Caco-2 (cell line): ENCODE measurements at regions not wholly inside any gene's neighbourhood (a gene's known extent, or its start where the extent isn't known, plus 50 kb on each side); places are given as distances from the start of the nearest gene placed in this dataset.

Source experiments
- BruUV-seq: library from RNA; stranded (reverse); fragments of 400-500 nt; replicated peaks from 2 replicates; lab custom pipeline; 2021; lab: Mats Ljungman, UMichigan
- CTCF ChIA-PET: fragments of 300-600 bp; sonication (Branson Sonifier 250); formaldehyde crosslinking; loops from one replicate; lab custom pipeline; 2022; ENCODE audit warnings: antibody characterized with exemption; lab: Charles Lee
- POLR2A ChIA-PET: fragments of 300-600 bp; sonication (Branson Sonifier 250); formaldehyde crosslinking; loops from one replicate; lab custom pipeline; 2022; ENCODE audit warnings: antibody characterized with exemption; lab: Charles Lee
- DNase-seq, 2 experiments: peaks; one replicate each; pipeline versions ENCODE4 v3.0.0 to v3.0.0-alpha.2; 2020 to 2022
- H3K27me3 ChIP-seq: replicated peaks from 2 replicates; pipeline ENCODE4 v1.6.0; 2011; ENCODE audit warnings: low read length; ENCODE audit not compliant: control insufficient read depth, insufficient read depth
- H3K36me3 ChIP-seq: 2 replicates; pipeline ENCODE4 v1.5.1; 2011; ENCODE audit warnings: low read length; ENCODE audit not compliant: control insufficient read depth, insufficient read depth
- H3K4me1 ChIP-seq: fragments of 250-450 bp; sonication (Bioruptor Pico); 2 replicates; pipeline ENCODE4 v1.5.1; 2020; ENCODE audit warnings: mild to moderate bottlenecking
- H3K4me3 ChIP-seq: 2 replicates; pipeline ENCODE4 v1.5.1; 2011; ENCODE audit warnings: low read depth, mild to moderate bottlenecking, control low read depth, low read length
- H3K9me3 ChIP-seq: fragments of 250-450 bp; sonication (Bioruptor Pico); 2 replicates; pipeline ENCODE4 v1.5.1; 2020; ENCODE audit warnings: mild to moderate bottlenecking, moderate library complexity
- H3K27ac Mint-ChIP-seq: one replicate; pipeline ENCODE4 v1.8.0; 2022; ENCODE audit warnings: mixed read lengths; ENCODE audit not compliant: unreplicated experiment
- H3K27me3 Mint-ChIP-seq: one replicate; pipeline ENCODE4 v1.8.0; 2022; ENCODE audit warnings: mixed read lengths; ENCODE audit not compliant: insufficient read depth, unreplicated experiment
- H3K36me3 Mint-ChIP-seq: one replicate; pipeline ENCODE4 v1.8.0; 2022; ENCODE audit warnings: mild to moderate bottlenecking, mixed read lengths; ENCODE audit not compliant: insufficient read depth, unreplicated experiment
- H3K4me1 Mint-ChIP-seq: one replicate; pipeline ENCODE4 v1.8.0; 2022; ENCODE audit warnings: low read depth, mixed read lengths; ENCODE audit not compliant: unreplicated experiment
- H3K4me3 Mint-ChIP-seq: one replicate; pipeline ENCODE4 v1.8.0; 2022; ENCODE audit warnings: mild to moderate bottlenecking, moderate library complexity, mixed read lengths; ENCODE audit not compliant: unreplicated experiment
- H3K9me3 Mint-ChIP-seq: one replicate; pipeline ENCODE4 v1.8.0; 2022; ENCODE audit warnings: mixed read lengths; ENCODE audit not compliant: unreplicated experiment
- intact Hi-C: fragments of 100-400 bp; cut with micrococcal nuclease; formaldehyde crosslinking; loops from one replicate; pipeline ENCODE4 v1.10.0; 2022; ENCODE audit not compliant: unreplicated experiment
- TF ChIP-seq, protein P1 (sequence below), 2 experiments: fragments of 200-600 bp in 1 of 2; IDR thresholded peaks; 1 replicate in 1 of 2; 2 replicates in 1 of 2; pipeline versions ENCODE4 v1.5.1 to v1.8.0; 2011 to 2022; ENCODE audit warnings: antibody characterized with exemption in 1 of 2, control low read depth in 1 of 2, inconsistent platforms in 1 of 2, low read depth in 1 of 2, low read length in 1 of 2, mild to moderate bottlenecking in 1 of 2, moderate library complexity in 1 of 2; ENCODE audit not compliant: insufficient read depth in 1 of 2, severe bottlenecking in 1 of 2, unreplicated experiment in 1 of 2

DNA sequence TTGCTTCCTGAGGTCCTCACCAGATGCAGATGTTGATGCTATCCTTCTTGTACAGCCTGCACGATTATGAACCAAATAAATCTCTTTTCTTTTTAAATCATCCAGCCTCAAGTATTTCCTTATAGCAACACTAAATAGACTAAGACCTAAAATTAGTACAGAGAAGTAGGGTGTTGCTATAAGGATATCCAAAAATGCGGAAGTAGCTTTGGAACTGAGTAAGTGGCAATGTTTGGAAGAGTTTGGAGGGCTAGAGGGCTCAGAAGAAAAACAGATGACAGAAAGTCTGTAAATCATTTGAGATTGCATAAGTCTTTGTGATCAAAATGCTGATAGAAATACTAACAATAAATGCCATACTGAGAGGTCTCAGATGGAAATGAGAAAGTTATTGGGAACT, 894.9 kb downstream of the DIPK2A start:
- no peak for DNase-seq
- no peak overlapping the region for H3K4me3 ChIP-seq
- no TSS peak for BruUV-seq
- no peaks in the 10 kb centered on the region for H3K27me3 ChIP-seq
- intact Hi-C loops = no loop called here
- Mint-ChIP-seq H3K4me1 (no peaks in the 10 kb centered on the region), H3K4me3 (no peak overlapping the region), H3K27me3 (peaks cover 5% of the 10 kb centered on the region), H3K27ac (no peak overlapping the region), H3K9me3 (no peaks in the 10 kb centered on the region), H3K36me3 (no peaks in the 10 kb centered on the region)
- TF ChIP-seq, protein P1, sequence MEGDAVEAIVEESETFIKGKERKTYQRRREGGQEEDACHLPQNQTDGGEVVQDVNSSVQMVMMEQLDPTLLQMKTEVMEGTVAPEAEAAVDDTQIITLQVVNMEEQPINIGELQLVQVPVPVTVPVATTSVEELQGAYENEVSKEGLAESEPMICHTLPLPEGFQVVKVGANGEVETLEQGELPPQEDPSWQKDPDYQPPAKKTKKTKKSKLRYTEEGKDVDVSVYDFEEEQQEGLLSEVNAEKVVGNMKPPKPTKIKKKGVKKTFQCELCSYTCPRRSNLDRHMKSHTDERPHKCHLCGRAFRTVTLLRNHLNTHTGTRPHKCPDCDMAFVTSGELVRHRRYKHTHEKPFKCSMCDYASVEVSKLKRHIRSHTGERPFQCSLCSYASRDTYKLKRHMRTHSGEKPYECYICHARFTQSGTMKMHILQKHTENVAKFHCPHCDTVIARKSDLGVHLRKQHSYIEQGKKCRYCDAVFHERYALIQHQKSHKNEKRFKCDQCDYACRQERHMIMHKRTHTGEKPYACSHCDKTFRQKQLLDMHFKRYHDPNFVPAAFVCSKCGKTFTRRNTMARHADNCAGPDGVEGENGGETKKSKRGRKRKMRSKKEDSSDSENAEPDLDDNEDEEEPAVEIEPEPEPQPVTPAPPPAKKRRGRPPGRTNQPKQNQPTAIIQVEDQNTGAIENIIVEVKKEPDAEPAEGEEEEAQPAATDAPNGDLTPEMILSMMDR (IDR thresholded peaks at IDR 0.05; ENCODE audit: insufficient read depth in 1 of 2, low read depth in 1 of 2, low read length in 1 of 2, severe bottlenecking in 1 of 2, unreplicated experiment in 1 of 2) = no peak
- no peaks in the 10 kb centered on the region for H3K4me1 ChIP-seq
- CTCF ChIA-PET = no interaction called here
- H3K36me3 ChIP-seq = no peaks in the 10 kb centered on the region
- POLR2A ChIA-PET = no interaction called here
- H3K9me3 ChIP-seq = no peaks in the 10 kb centered on the region

DNA sequence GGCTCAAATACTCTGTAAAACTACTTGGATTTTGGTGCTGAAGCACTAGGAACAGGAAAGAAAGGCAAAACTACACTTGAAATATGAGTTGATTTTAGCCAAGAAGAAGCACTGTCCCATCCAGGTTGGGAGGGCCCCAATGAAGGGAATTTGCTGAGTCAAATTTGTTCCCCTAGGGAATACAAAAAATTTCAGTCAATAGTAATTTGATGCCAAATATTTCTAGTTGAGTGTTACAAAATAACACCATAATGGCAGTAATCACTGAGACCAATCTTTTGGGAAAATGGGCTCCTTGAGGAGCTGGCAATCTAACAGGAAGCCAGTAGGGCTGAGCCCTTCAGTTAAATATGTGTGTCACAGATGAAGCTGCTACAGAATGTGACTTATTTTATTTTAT, 896.9 kb downstream of the DIPK2A start:
- POLR2A ChIA-PET = no interaction called here
- DNase-seq = no peak
- TF ChIP-seq, protein P1 (IDR thresholded peaks at IDR 0.05; ENCODE audit: insufficient read depth in 1 of 2, low read depth in 1 of 2, low read length in 1 of 2, severe bottlenecking in 1 of 2, unreplicated experiment in 1 of 2) = no peak
- H3K9me3 ChIP-seq = no peaks in the 10 kb centered on the region
- H3K27me3 Mint-ChIP-seq = peaks cover 5% of the 10 kb centered on the region
- H3K4me1 Mint-ChIP-seq = no peaks in the 10 kb centered on the region
- H3K36me3 ChIP-seq = no peaks in the 10 kb centered on the region
- CTCF ChIA-PET = no interaction called here
- no TSS peak for BruUV-seq
- no peak overlapping the region for H3K4me3 ChIP-seq
- H3K27ac Mint-ChIP-seq = no peak overlapping the region
- no peaks in the 10 kb centered on the region for H3K27me3 ChIP-seq
- intact Hi-C loops = no loop called here
- H3K36me3 Mint-ChIP-seq = no peaks in the 10 kb centered on the region
- H3K4me1 ChIP-seq = no peaks in the 10 kb centered on the region
- H3K9me3 Mint-ChIP-seq = no peaks in the 10 kb centered on the region
- H3K4me3 Mint-ChIP-seq = no peak overlapping the region

DNA sequence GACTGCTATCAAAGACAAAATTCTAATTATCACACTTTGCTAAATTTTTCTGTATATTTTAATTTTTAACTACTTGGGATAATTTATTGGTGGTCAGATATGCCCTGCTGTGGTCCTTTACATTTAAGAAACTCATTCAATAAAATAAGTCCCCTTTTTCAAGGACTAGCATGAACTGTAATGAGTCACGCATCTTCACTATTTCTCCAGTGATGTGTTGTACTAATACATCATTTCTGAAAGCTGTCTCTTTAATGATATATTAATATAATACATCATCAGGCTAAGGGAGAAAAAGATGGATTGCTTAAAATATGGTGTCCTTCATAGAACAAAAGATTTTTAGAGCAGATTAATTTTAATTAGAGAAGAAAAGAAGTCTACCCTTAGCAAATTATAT, 901.4 kb downstream of the DIPK2A start:
- Mint-ChIP-seq H3K27me3 (peaks cover 2% of the 10 kb centered on the region), H3K4me3 (no peak overlapping the region), H3K9me3 (no peaks in the 10 kb centered on the region), H3K4me1 (no peaks in the 10 kb centered on the region), H3K36me3 (no peaks in the 10 kb centered on the region), H3K27ac (no peak overlapping the region)
- no peak overlapping the region for H3K4me3 ChIP-seq
- CTCF ChIA-PET = no interaction called here
- intact Hi-C loops = no loop called here
- no peaks in the 10 kb centered on the region for H3K9me3 ChIP-seq
- no peaks in the 10 kb centered on the region for H3K27me3 ChIP-seq
- POLR2A ChIA-PET = no interaction called here
- no TSS peak for BruUV-seq
- TF ChIP-seq, protein P1 (IDR thresholded peaks at IDR 0.05; ENCODE audit: insufficient read depth in 1 of 2, low read depth in 1 of 2, low read length in 1 of 2, severe bottlenecking in 1 of 2, unreplicated experiment in 1 of 2) = no peak
- H3K36me3 ChIP-seq = no peaks in the 10 kb centered on the region
- no peaks in the 10 kb centered on the region for H3K4me1 ChIP-seq
- no peak for DNase-seq
